HEK293 (cell line): ENCODE measurements at regions not wholly inside any gene's neighbourhood (a gene's known extent, or its start where the extent isn't known, plus 50 kb on each side); places are given as distances from the start of the nearest gene placed in this dataset.

ENCODE experiments used
- CTCF ChIA-PET: fragments of 350-600 bp; formaldehyde crosslinking; extraction: SDS; loops from one replicate; lab custom pipeline; 2021; ENCODE audit warnings: antibody characterized with exemption; lab: Yijun Ruan, JAX
- POLR2A ChIA-PET: fragments of 300-600 bp; formaldehyde crosslinking; extraction: SDS; loops from one replicate; lab custom pipeline; 2020; ENCODE audit warnings: antibody characterized with exemption, inconsistent platforms; lab: Yijun Ruan, JAX
- H3K27ac ChIP-seq: fragments of 200-500 bp; sonication (Bioruptor generic); 2 replicates; pipeline ENCODE4 v1.5.1; 2014; ENCODE audit warnings: low read depth, low read length, control low read depth, inconsistent platforms; ENCODE audit errors: extremely low read depth
- H3K36me3 ChIP-seq, 2 experiments: fragments of 200-500 bp in 1 of 2; sonication (Bioruptor generic) in 1 of 2; 1 replicate in 1 of 2; 2 replicates in 1 of 2; pipeline ENCODE4 v1.5.1; 2014 to 2017; ENCODE audit warnings: inconsistent platforms in 2 of 2, low read length in 2 of 2; ENCODE audit not compliant: control insufficient read depth in 2 of 2, insufficient read depth in 1 of 2
- H3K4me1 ChIP-seq: fragments of 200-500 bp; sonication (Bioruptor generic); 2 replicates; pipeline ENCODE4 v1.5.1; 2014; ENCODE audit warnings: mild to moderate bottlenecking, low read length, inconsistent platforms; ENCODE audit not compliant: control insufficient read depth, insufficient read depth
- H3K4me3 ChIP-seq: 2 replicates; pipeline ENCODE4 v1.5.1; 2011; ENCODE audit warnings: low read depth, mild to moderate bottlenecking, control low read depth, low read length, moderate library complexity
- H3K9me3 ChIP-seq: fragments of 200-500 bp; sonication (Bioruptor generic); 2 replicates; pipeline ENCODE4 v1.5.1; 2014; ENCODE audit warnings: low read depth, low read length, inconsistent platforms; ENCODE audit not compliant: control insufficient read depth, insufficient read depth
- GLI4 ChIP-seq: fragments of 450-650 bp; formaldehyde crosslinking; IDR thresholded peaks from 2 replicates; pipeline ENCODE4 v1.5.1; 2016; ENCODE audit warnings: missing biosample characterization, missing genetic modification characterization
- GLIS1 ChIP-seq: fragments of 450-650 bp; formaldehyde crosslinking; IDR thresholded peaks from 2 replicates; pipeline ENCODE4 v1.5.1; 2016; ENCODE audit warnings: missing biosample characterization, missing genetic modification characterization
- IKZF3 ChIP-seq: fragments of 450-650 bp; IDR thresholded peaks from 2 replicates; pipeline ENCODE4 v1.5.0; 2018; ENCODE audit warnings: missing biosample characterization, mild to moderate bottlenecking, missing genetic modification characterization, moderate library complexity
- KLF8 ChIP-seq: fragments of 450-650 bp; formaldehyde crosslinking; IDR thresholded peaks from 2 replicates; pipeline ENCODE4 v1.5.1; 2016; ENCODE audit warnings: missing biosample characterization, missing genetic modification characterization
- OVOL3 ChIP-seq: fragments of 450-650 bp; formaldehyde crosslinking; IDR thresholded peaks from 2 replicates; pipeline ENCODE4 v1.5.1; 2016; ENCODE audit warnings: missing biosample characterization, missing genetic modification characterization
- TCF7L2 ChIP-seq: IDR thresholded peaks from 2 replicates; pipeline ENCODE4 v1.6.1; 2011; ENCODE audit warnings: low read depth, mild to moderate bottlenecking, inconsistent platforms, low read length, moderate library complexity, borderline replicate concordance
- YY2 ChIP-seq: fragments of 450-650 bp; formaldehyde crosslinking; IDR thresholded peaks from 2 replicates; pipeline ENCODE4 v1.5.1; 2016; ENCODE audit warnings: missing biosample characterization, missing genetic modification characterization
- ZBTB8A ChIP-seq: fragments of 450-650 bp; formaldehyde crosslinking; IDR thresholded peaks from 2 replicates; pipeline ENCODE4 v1.5.1; 2016; ENCODE audit warnings: missing biosample characterization, missing genetic modification characterization
- ZIC2 ChIP-seq: fragments of 450-650 bp; formaldehyde crosslinking; IDR thresholded peaks from 2 replicates; pipeline ENCODE4 v1.5.1; 2016; ENCODE audit warnings: missing biosample characterization, missing genetic modification characterization
- ZNF133 ChIP-seq: fragments of 450-650 bp; formaldehyde crosslinking; IDR thresholded peaks from 2 replicates; pipeline ENCODE4 v1.5.1; 2016; ENCODE audit warnings: missing biosample characterization, missing genetic modification characterization
- ZNF138 ChIP-seq: fragments of 450-650 bp; formaldehyde crosslinking; IDR thresholded peaks from 2 replicates; pipeline ENCODE4 v1.5.1; 2016; ENCODE audit warnings: missing biosample characterization, missing genetic modification characterization, borderline replicate concordance
- ZNF146 ChIP-seq: fragments of 450-650 bp; formaldehyde crosslinking; IDR thresholded peaks from 2 replicates; pipeline ENCODE4 v1.5.1; 2016; ENCODE audit warnings: missing biosample characterization, missing genetic modification characterization
- ZNF248 ChIP-seq: fragments of 450-650 bp; formaldehyde crosslinking; IDR thresholded peaks from 2 replicates; pipeline ENCODE4 v1.5.1; 2017; ENCODE audit warnings: missing biosample characterization, missing genetic modification characterization
- ZNF350 ChIP-seq: fragments of 450-650 bp; formaldehyde crosslinking; IDR thresholded peaks from 2 replicates; pipeline ENCODE4 v1.5.0; 2017; ENCODE audit warnings: missing biosample characterization, mild to moderate bottlenecking, missing genetic modification characterization
- ZNF366 ChIP-seq: fragments of 450-650 bp; formaldehyde crosslinking; conservative IDR thresholded peaks from 2 replicates; pipeline ENCODE4 v1.5.1; 2016; ENCODE audit warnings: missing biosample characterization, missing genetic modification characterization
- ZNF404 ChIP-seq: fragments of 450-650 bp; formaldehyde crosslinking; IDR thresholded peaks from 2 replicates; pipeline ENCODE4 v1.5.1; 2017; ENCODE audit warnings: missing biosample characterization, missing genetic modification characterization
- ZNF510 ChIP-seq: fragments of 450-650 bp; formaldehyde crosslinking; IDR thresholded peaks from 2 replicates; pipeline ENCODE4 v1.5.1; 2018; ENCODE audit warnings: mild to moderate bottlenecking, missing genetic modification characterization, missing biosample characterization; ENCODE audit not compliant: insufficient replicate concordance
- ZNF530 ChIP-seq: fragments of 450-650 bp; formaldehyde crosslinking; IDR thresholded peaks from 2 replicates; pipeline ENCODE4 v1.5.1; 2016; ENCODE audit warnings: low read depth, missing biosample characterization, missing genetic modification characterization
- ZNF555 ChIP-seq: fragments of 450-650 bp; formaldehyde crosslinking; conservative IDR thresholded peaks from 2 replicates; pipeline ENCODE4 v1.5.1; 2017; ENCODE audit warnings: missing biosample characterization, mild to moderate bottlenecking, missing genetic modification characterization, inconsistent platforms
- ZNF585B ChIP-seq: fragments of 450-650 bp; formaldehyde crosslinking; IDR thresholded peaks from 2 replicates; pipeline ENCODE4 v1.5.1; 2016; ENCODE audit warnings: missing biosample characterization, missing genetic modification characterization
- ZNF645 ChIP-seq: fragments of 450-650 bp; formaldehyde crosslinking; IDR thresholded peaks from 2 replicates; pipeline ENCODE4; 2016; ENCODE audit warnings: missing biosample characterization, missing genetic modification characterization
- ZNF660 ChIP-seq: fragments of 450-650 bp; IDR thresholded peaks from 2 replicates; pipeline ENCODE4 v1.5.1; 2018; ENCODE audit warnings: missing biosample characterization, mild to moderate bottlenecking, missing genetic modification characterization
- ZNF677 ChIP-seq: fragments of 450-650 bp; IDR thresholded peaks from 2 replicates; pipeline ENCODE4 v1.5.0; 2018; ENCODE audit warnings: missing biosample characterization, mild to moderate bottlenecking, missing genetic modification characterization, moderate library complexity
- ZNF768 ChIP-seq: fragments of 450-650 bp; formaldehyde crosslinking; IDR thresholded peaks from 2 replicates; pipeline ENCODE4 v1.5.1; 2018; ENCODE audit warnings: missing biosample characterization, mild to moderate bottlenecking, missing genetic modification characterization
- ZNF785 ChIP-seq: fragments of 450-650 bp; formaldehyde crosslinking; IDR thresholded peaks from 2 replicates; pipeline ENCODE4 v1.5.1; 2016; ENCODE audit warnings: missing biosample characterization, missing genetic modification characterization
- ZNF843 ChIP-seq: fragments of 450-650 bp; formaldehyde crosslinking; IDR thresholded peaks from 2 replicates; pipeline ENCODE4 v1.5.1; 2016; ENCODE audit warnings: missing biosample characterization, missing genetic modification characterization
- ZSCAN4 ChIP-seq: fragments of 450-650 bp; formaldehyde crosslinking; IDR thresholded peaks from 2 replicates; pipeline ENCODE4 v1.5.1; 2017; ENCODE audit warnings: missing biosample characterization, missing genetic modification characterization
- ZXDB ChIP-seq: fragments of 450-650 bp; formaldehyde crosslinking; IDR thresholded peaks from 2 replicates; pipeline ENCODE4 v1.5.1; 2016; ENCODE audit warnings: missing biosample characterization, missing genetic modification characterization
- TF ChIP-seq, protein P1 (sequence below): fragments of 450-650 bp; formaldehyde crosslinking; IDR thresholded peaks from 2 replicates; pipeline ENCODE4 v1.5.1; 2016; ENCODE audit warnings: missing biosample characterization, missing genetic modification characterization
- TF ChIP-seq, protein P2 (sequence below): fragments of 450-650 bp; formaldehyde crosslinking; IDR thresholded peaks from 2 replicates; pipeline ENCODE4 v1.5.1; 2016; ENCODE audit warnings: missing biosample characterization, missing genetic modification characterization

GRCh38 chr16:85245307-85246172 is 133.3 kb upstream of the CIBAR2 start (continued):
- TF ChIP-seq ZSCAN4 (tag by site-specific recombination) (peak; percentile 97), ZNF843 (tag by site-specific recombination) (no peak; the same call in 1 of the 2 replicates), YY2 (tag by site-specific recombination) (peak; percentile 28; the same call in 1 of the 2 replicates), ZNF248 (tag by site-specific recombination) (peak; percentile 63; the same call in 1 of the 2 replicates), ZNF510 (no peak), GLIS1 (tag by site-specific recombination) (peak; percentile 94), ZNF366 (tag by site-specific recombination) (0 out of 2 replicates have a peak, but pooled peaks have one; percentile 29), ZXDB (peak; percentile 53), ZNF530 (tag by site-specific recombination) (no peak), ZNF785 (tag by site-specific recombination) (peak; percentile 70; the same call in 1 of the 2 replicates), KLF8 (tag by site-specific recombination) (peak; percentile 9; the same call in 1 of the 2 replicates)
- TF ChIP-seq, protein P1, sequence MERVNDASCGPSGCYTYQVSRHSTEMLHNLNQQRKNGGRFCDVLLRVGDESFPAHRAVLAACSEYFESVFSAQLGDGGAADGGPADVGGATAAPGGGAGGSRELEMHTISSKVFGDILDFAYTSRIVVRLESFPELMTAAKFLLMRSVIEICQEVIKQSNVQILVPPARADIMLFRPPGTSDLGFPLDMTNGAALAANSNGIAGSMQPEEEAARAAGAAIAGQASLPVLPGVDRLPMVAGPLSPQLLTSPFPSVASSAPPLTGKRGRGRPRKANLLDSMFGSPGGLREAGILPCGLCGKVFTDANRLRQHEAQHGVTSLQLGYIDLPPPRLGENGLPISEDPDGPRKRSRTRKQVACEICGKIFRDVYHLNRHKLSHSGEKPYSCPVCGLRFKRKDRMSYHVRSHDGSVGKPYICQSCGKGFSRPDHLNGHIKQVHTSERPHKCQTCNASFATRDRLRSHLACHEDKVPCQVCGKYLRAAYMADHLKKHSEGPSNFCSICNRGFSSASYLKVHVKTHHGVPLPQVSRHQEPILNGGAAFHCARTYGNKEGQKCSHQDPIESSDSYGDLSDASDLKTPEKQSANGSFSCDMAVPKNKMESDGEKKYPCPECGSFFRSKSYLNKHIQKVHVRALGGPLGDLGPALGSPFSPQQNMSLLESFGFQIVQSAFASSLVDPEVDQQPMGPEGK (tag by site-specific recombination), result peak; percentile 76
- TF ChIP-seq, protein P2, sequence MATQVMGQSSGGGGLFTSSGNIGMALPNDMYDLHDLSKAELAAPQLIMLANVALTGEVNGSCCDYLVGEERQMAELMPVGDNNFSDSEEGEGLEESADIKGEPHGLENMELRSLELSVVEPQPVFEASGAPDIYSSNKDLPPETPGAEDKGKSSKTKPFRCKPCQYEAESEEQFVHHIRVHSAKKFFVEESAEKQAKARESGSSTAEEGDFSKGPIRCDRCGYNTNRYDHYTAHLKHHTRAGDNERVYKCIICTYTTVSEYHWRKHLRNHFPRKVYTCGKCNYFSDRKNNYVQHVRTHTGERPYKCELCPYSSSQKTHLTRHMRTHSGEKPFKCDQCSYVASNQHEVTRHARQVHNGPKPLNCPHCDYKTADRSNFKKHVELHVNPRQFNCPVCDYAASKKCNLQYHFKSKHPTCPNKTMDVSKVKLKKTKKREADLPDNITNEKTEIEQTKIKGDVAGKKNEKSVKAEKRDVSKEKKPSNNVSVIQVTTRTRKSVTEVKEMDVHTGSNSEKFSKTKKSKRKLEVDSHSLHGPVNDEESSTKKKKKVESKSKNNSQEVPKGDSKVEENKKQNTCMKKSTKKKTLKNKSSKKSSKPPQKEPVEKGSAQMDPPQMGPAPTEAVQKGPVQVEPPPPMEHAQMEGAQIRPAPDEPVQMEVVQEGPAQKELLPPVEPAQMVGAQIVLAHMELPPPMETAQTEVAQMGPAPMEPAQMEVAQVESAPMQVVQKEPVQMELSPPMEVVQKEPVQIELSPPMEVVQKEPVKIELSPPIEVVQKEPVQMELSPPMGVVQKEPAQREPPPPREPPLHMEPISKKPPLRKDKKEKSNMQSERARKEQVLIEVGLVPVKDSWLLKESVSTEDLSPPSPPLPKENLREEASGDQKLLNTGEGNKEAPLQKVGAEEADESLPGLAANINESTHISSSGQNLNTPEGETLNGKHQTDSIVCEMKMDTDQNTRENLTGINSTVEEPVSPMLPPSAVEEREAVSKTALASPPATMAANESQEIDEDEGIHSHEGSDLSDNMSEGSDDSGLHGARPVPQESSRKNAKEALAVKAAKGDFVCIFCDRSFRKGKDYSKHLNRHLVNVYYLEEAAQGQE (tag by site-specific recombination), result no peak; the same call in 1 of the 2 replicates

- ChIA-PET POLR2A (no interaction called here), CTCF (interaction anchor here (0.6 to 1.1 kb wide), 4 partner anchors 9 to 35 kb away, joined by 3 to 4 read pairs (median 4); no protein-coding TSS in a partner anchor)
- Histone ChIP-seq H3K36me3 (no peaks in the 10 kb centered on the region), H3K27ac (no peak overlapping the region), H3K9me3 (no peaks in the 10 kb centered on the region), H3K4me1 (peaks cover 5% of the 10 kb centered on the region; the same call in 1 of the 2 replicates), H3K4me3 (no peak overlapping the region)
- no peak for TF ChIP-seq ZNF645 (tag by site-specific recombination)
- no peak for TF ChIP-seq ZNF768 (tag by site-specific recombination)
- TF ChIP-seq ZNF677, result no peak
- TF ChIP-seq ZNF138 (tag by site-specific recombination), result no peak
- TF ChIP-seq ZNF660 (tag by site-specific recombination), result no peak
- no peak; the same call in 1 of the 2 replicates for TF ChIP-seq IKZF3 (tag by site-specific recombination)
- TF ChIP-seq ZNF585B (tag by site-specific recombination), result no peak
- peak; percentile 93 for TF ChIP-seq GLIS1 (tag by site-specific recombination)
- TF ChIP-seq GLI4 (tag by site-specific recombination), result no peak
- peak; percentile 62 for TF ChIP-seq ZIC2
- TF ChIP-seq ZNF350, result no peak
- TF ChIP-seq ZNF133 (tag by site-specific recombination), result no peak
- no peak for TF ChIP-seq ZNF555 (tag by site-specific recombination)
- TF ChIP-seq TCF7L2, result no peak
- peak; percentile 75 for TF ChIP-seq ZBTB8A (tag by site-specific recombination)
- no peak for TF ChIP-seq ZNF404 (tag by site-specific recombination)
- no peak for TF ChIP-seq ZNF146 (tag by site-specific recombination)
- no peak for TF ChIP-seq OVOL3 (tag by site-specific recombination)
Observed at GRCh38 chr16:85246473-85246872, 134.2 kb upstream of the CIBAR2 start.
